Right renal pelvis (tissue), 4 donors: ENCODE measurements at regions not wholly inside any gene's neighbourhood (a gene's known extent, or its start where the extent isn't known, plus 50 kb on each side); places are given as distances from the start of the nearest gene placed in this dataset.
"Not testable (repeated sequence)": the region's sequence is repeated elsewhere in the genome, so short reads cannot be mapped to it uniquely, and the experiment has no call there.

Experiments used
- DNase-seq, 4 donors: peaks; one replicate each; pipeline ENCODE4 v3.0.0-alpha.2; 2013; ENCODE audit warnings: low read depth in 4 of 4, low spot score in 3 of 4, missing footprints in 1 of 4

GRCh38 chr19:13665125-13665905, 99.0 kb upstream of the MRI1 start:
- no peak for DNase-seq

- DNase-seq = no peak
Observed at GRCh38 chr19:13652810-13653590, 111.3 kb upstream of the MRI1 start.

GRCh38 chr19:13646758-13647157, 117.6 kb upstream of the MRI1 start:
- DNase-seq = no peak

GRCh38 chr19:13644645-13645044, 119.7 kb upstream of the MRI1 start:
- DNase-seq = no peak

- DNase-seq = no peak
Observed at GRCh38 chr19:13640611-13641010, 123.7 kb upstream of the MRI1 start.

GRCh38 chr19:13639342-13639929, 124.9 kb upstream of the MRI1 start:
- DNase-seq = no peak

GRCh38 chr19:13637664-13638063, 126.7 kb upstream of the MRI1 start:
- DNase-seq = no peak

GRCh38 chr19:13634658-13635057, 128.4 kb upstream of the CACNA1A start:
- DNase-seq = no peak

- no peak for DNase-seq
Observed at GRCh38 chr19:13633522-13633922, 127.2 kb upstream of the CACNA1A start.

GRCh38 chr19:13633109-13633508, 126.8 kb upstream of the CACNA1A start:
- peak; percentile 25 to 49 (median 36) for DNase-seq

GRCh38 chr19:13632164-13632563, 125.9 kb upstream of the CACNA1A start:
- DNase-seq = not testable (repeated sequence)

- DNase-seq = no peak
Observed at GRCh38 chr19:13629687-13630357, 123.5 kb upstream of the CACNA1A start.

GRCh38 chr19:13627531-13627930, 121.3 kb upstream of the CACNA1A start:
- no peak for DNase-seq

- no peak for DNase-seq
Observed at GRCh38 chr19:13623716-13624710, 117.7 kb upstream of the CACNA1A start.

- DNase-seq = no peak
Observed at GRCh38 chr19:13622766-13623715, 116.8 kb upstream of the CACNA1A start.

GRCh38 chr19:13621413-13621812, 115.1 kb upstream of the CACNA1A start:
- no peak for DNase-seq

- no peak for DNase-seq
Observed at GRCh38 chr19:13619203-13619632, 112.9 kb upstream of the CACNA1A start.

GRCh38 chr19:13615890-13616289, 109.6 kb upstream of the CACNA1A start:
- DNase-seq = no peak

- DNase-seq = no peak
Observed at GRCh38 chr19:13613447-13613846, 107.2 kb upstream of the CACNA1A start.
